ENCODE measurements at regions not wholly inside any gene's neighbourhood (a gene's known extent, or its start where the extent isn't known, plus 50 kb on each side); places are given as distances from the start of the nearest gene placed in this dataset.

GRCh38 chr3:168493412-168494205 is 397.9 kb upstream of the GOLIM4 start (continued):
- TF ChIP-seq RAD21 (IDR thresholded peaks at IDR 0.05; ENCODE audit: low read length): no peak
- no peak for TF ChIP-seq CHD2 (IDR thresholded peaks at IDR 0.05; ENCODE audit: low read length, partially characterized antibody)
- TF ChIP-seq TAF1 (IDR thresholded peaks at IDR 0.05; ENCODE audit: borderline replicate concordance, low read depth, low read length): no peak
- TF ChIP-seq TEAD4 (IDR thresholded peaks at IDR 0.05; ENCODE audit: borderline replicate concordance, insufficient read depth): no peak
- TF ChIP-seq EP300 (IDR thresholded peaks at IDR 0.05; ENCODE audit: borderline replicate concordance in 1 of 2, low read depth in 1 of 2, low read length in 1 of 2): no peak
- TF ChIP-seq GATA2 (CRISPR knock-in tag; IDR thresholded peaks at IDR 0.05): no peak
- TF ChIP-seq REST (IDR thresholded peaks at IDR 0.05; ENCODE audit: low read depth, low read length): no peak
- TF ChIP-seq TCF12 (IDR thresholded peaks at IDR 0.05): no peak

- Histone ChIP-seq H3F3A (replicated peaks; ENCODE audit: insufficient read depth) (no peaks in the 10 kb centered on the region), H3K4me2 (no peak overlapping the region), H3K27ac (ENCODE audit: low read depth in 2 of 2, low read length in 1 of 2) (no peak overlapping the region), H4K20me1 (ENCODE audit: insufficient read depth) (no peaks in the 10 kb centered on the region), H3K4me1 (ENCODE audit: control insufficient read depth in 1 of 2, insufficient read depth in 2 of 2, low read depth in 1 of 2, low read length in 1 of 2) (no peaks in the 10 kb centered on the region), H2AFZ (ENCODE audit: low read depth) (no peak overlapping the region), H3K4me3 (ENCODE audit: low read depth in 2 of 2, low read length in 1 of 2) (no peak overlapping the region), H3K27me3 (ENCODE audit: insufficient read depth) (no peaks in the 10 kb centered on the region), H3K36me3 (replicated peaks in 1 of 2; ENCODE audit: control insufficient read depth in 1 of 2, insufficient read depth in 2 of 2, low read length in 1 of 2) (no peaks in the 10 kb centered on the region), H3K9me3 (no peaks in the 10 kb centered on the region), H3K79me2 (ENCODE audit: insufficient read depth) (no peaks in the 10 kb centered on the region), H3K9me2 (no peaks in the 10 kb centered on the region), H3K9ac (no peak overlapping the region)
- POLR2A ChIA-PET: no interaction called here
- CTCF ChIA-PET: interaction anchor here (2.0 kb wide), 1 partner anchor 21 kb away, joined by 6 read pairs; no protein-coding TSS in a partner anchor
- no peak for DNase-seq
- TF ChIP-seq USF2 (IDR thresholded peaks at IDR 0.05; ENCODE audit: borderline replicate concordance, low read depth, low read length) (no peak), FOXJ3 (CRISPR knock-in tag; IDR thresholded peaks at IDR 0.05) (no peak), JUND (IDR thresholded peaks at IDR 0.05) (no peak), MAX (IDR thresholded peaks at IDR 0.05; ENCODE audit: low read depth) (no peak), RFX5 (IDR thresholded peaks at IDR 0.05; ENCODE audit: low read length) (no peak), MXI1 (IDR thresholded peaks at IDR 0.05; ENCODE audit: low read depth, low read length) (no peak), RXRA (IDR thresholded peaks at IDR 0.05; ENCODE audit: borderline replicate concordance, low read depth) (no peak), RAD21 (IDR thresholded peaks at IDR 0.05; ENCODE audit: low read length) (no peak), GATA2 (CRISPR knock-in tag; IDR thresholded peaks at IDR 0.05) (no peak), SMC3 (IDR thresholded peaks at IDR 0.05; ENCODE audit: low read depth, low read length) (no peak), FOSL2 (IDR thresholded peaks at IDR 0.05; ENCODE audit: borderline replicate concordance, low read depth) (no peak), ZBTB33 (IDR thresholded peaks at IDR 0.05; ENCODE audit: borderline replicate concordance, low read depth) (no peak), YY1 (IDR thresholded peaks at IDR 0.05; ENCODE audit: low read depth) (no peak), TEAD4 (IDR thresholded peaks at IDR 0.05; ENCODE audit: borderline replicate concordance, insufficient read depth) (no peak), TAF1 (IDR thresholded peaks at IDR 0.05; ENCODE audit: borderline replicate concordance, low read depth, low read length) (no peak), NRF1 (IDR thresholded peaks at IDR 0.05; ENCODE audit: low read depth, low read length) (no peak)
- 74% methylated on average over 1 of the region's 1 CpG for WGBS (ENCODE audit: low lambda C conversion rate)
Measured at GRCh38 chr3:168490981-168491380, 395.3 kb upstream of the GOLIM4 start.

All from SK-N-SH (cell line).